ENCODE measurements at regions not wholly inside any gene's neighbourhood (a gene's known extent, or its start where the extent isn't known, plus 50 kb on each side); places are given as distances from the start of the nearest gene placed in this dataset.

- TF ChIP-seq GTF2F1 (IDR thresholded peaks at IDR 0.05; ENCODE audit: borderline replicate concordance, low read depth, low read length): no peak
- no peak for TF ChIP-seq NRF1 (IDR thresholded peaks at IDR 0.05; ENCODE audit: low read depth, low read length)
Observed at GRCh38 chr5:84635235-84636055, 250.8 kb upstream of the EDIL3 start (continued).

Measured in H1 (cell line).